IMR-90 (cell line): ENCODE measurements at regions not wholly inside any gene's neighbourhood (a gene's known extent, or its start where the extent isn't known, plus 50 kb on each side); places are given as distances from the start of the nearest gene placed in this dataset.

ENCODE experiments used
- ATAC-seq: fragments of 200-7000 bp; cut with Tn5 transposase; 2 replicates; pipeline ENCODE4 v1.9.1; 2020; ENCODE audit warnings: low read depth, mild to moderate bottlenecking, moderate library complexity
- BruUV-seq: library from RNA; stranded (reverse); fragments of 400-500 nt; replicated peaks from 2 replicates; lab custom pipeline; 2021; lab: Mats Ljungman, UMichigan
- CTCF ChIA-PET: fragments of 300-600 bp; formaldehyde crosslinking; extraction: SDS; loops from one replicate; lab custom pipeline; 2021; ENCODE audit warnings: antibody characterized with exemption; lab: Yijun Ruan, JAX
- POLR2A ChIA-PET: fragments of 300-600 bp; sonication (Branson Sonifier 250); formaldehyde crosslinking; loops from one replicate; lab custom pipeline; 2022; ENCODE audit warnings: antibody characterized with exemption; ENCODE audit not compliant: unreplicated experiment; lab: Charles Lee
- DNase-seq: peaks from one replicate; pipeline ENCODE4 v3.0.0; 2013
- H2AFZ ChIP-seq: replicated peaks from 2 replicates; pipeline ENCODE3; 2013; ENCODE audit warnings: low read length, mild to moderate bottlenecking; ENCODE audit not compliant: poor library complexity
- H2AK5ac ChIP-seq: 2 replicates; pipeline ENCODE4 v1.6.1; 2013; ENCODE audit warnings: low read depth, low read length, inconsistent platforms
- H2AK9ac ChIP-seq: replicated peaks from 2 replicates; pipeline ENCODE3; 2013; ENCODE audit warnings: mild to moderate bottlenecking, low read depth, low read length, moderate library complexity; ENCODE audit not compliant: poor library complexity
- H2BK120ac ChIP-seq: 2 replicates; pipeline ENCODE4 v1.6.1; 2013; ENCODE audit warnings: low read depth, low read length, inconsistent platforms
- H2BK15ac ChIP-seq: 3 replicates; pipeline ENCODE4 v1.6.1; 2013; ENCODE audit warnings: low read depth, low read length, inconsistent platforms
- H2BK20ac ChIP-seq: 2 replicates; pipeline ENCODE4 v1.6.1; 2013; ENCODE audit warnings: low read depth, mild to moderate bottlenecking, inconsistent platforms, low read length, moderate library complexity
- H2BK5ac ChIP-seq: 2 replicates; pipeline ENCODE4 v1.6.1; 2013; ENCODE audit warnings: mild to moderate bottlenecking, low read depth, low read length, inconsistent platforms; ENCODE audit not compliant: poor library complexity, severe bottlenecking
- H3K14ac ChIP-seq: replicated peaks from 2 replicates; pipeline ENCODE4 v1.6.1; 2013; ENCODE audit warnings: low read depth, low read length, inconsistent platforms
- H3K18ac ChIP-seq: 2 replicates; pipeline ENCODE4 v1.6.1; 2013; ENCODE audit warnings: low read depth, low read length, control low read depth
- H3K23ac ChIP-seq: 2 replicates; pipeline ENCODE4 v1.6.1; 2013; ENCODE audit warnings: low read depth, low read length, inconsistent platforms
- H3K27ac ChIP-seq: 2 replicates; pipeline ENCODE4 v1.5.1; 2013; ENCODE audit warnings: mild to moderate bottlenecking, control low read depth, low read length; ENCODE audit not compliant: insufficient read depth
- H3K27me3 ChIP-seq: 2 replicates; pipeline ENCODE4 v1.6.1; 2013; ENCODE audit warnings: low read length; ENCODE audit not compliant: control insufficient read depth, insufficient read depth
- H3K36me3 ChIP-seq: 2 replicates; pipeline ENCODE4 v1.6.1; 2013; ENCODE audit warnings: low read length, mixed read lengths; ENCODE audit not compliant: control insufficient read depth, insufficient read depth
- H3K4ac ChIP-seq: 2 replicates; pipeline ENCODE4 v1.6.1; 2013; ENCODE audit warnings: low read depth, low read length, inconsistent platforms
- H3K4me1 ChIP-seq: 2 replicates; pipeline ENCODE4 v1.6.1; 2013; ENCODE audit warnings: low read length, mixed read lengths; ENCODE audit not compliant: control insufficient read depth, insufficient read depth
- H3K4me2 ChIP-seq: 2 replicates; pipeline ENCODE4 v1.6.1; 2013; ENCODE audit warnings: low read depth, mild to moderate bottlenecking, control low read depth, low read length, moderate library complexity
- H3K4me3 ChIP-seq: 2 replicates; pipeline ENCODE4 v1.5.1; 2013; ENCODE audit warnings: low read depth, mild to moderate bottlenecking, control low read depth, low read length, moderate library complexity; ENCODE audit not compliant: insufficient read depth
- H3K56ac ChIP-seq: 2 replicates; pipeline ENCODE4 v1.6.1; 2013; ENCODE audit warnings: low read length, inconsistent platforms; ENCODE audit not compliant: insufficient read depth; ENCODE audit errors: extremely low read depth
- H3K79me1 ChIP-seq, 2 experiments: 2 replicates each; pipeline ENCODE4 v1.6.1; 2013; ENCODE audit warnings: low read length in 2 of 2, inconsistent platforms in 1 of 2, low read depth in 1 of 2
- H3K9ac ChIP-seq: 2 replicates; pipeline ENCODE4 v1.6.1; 2013; ENCODE audit warnings: low read depth, low read length, control low read depth
- H3K9me1 ChIP-seq: 2 replicates; pipeline ENCODE4 v1.6.1; 2013; ENCODE audit warnings: low read length, inconsistent platforms; ENCODE audit not compliant: insufficient read depth
- H3K9me3 ChIP-seq: 2 replicates; pipeline ENCODE4 v1.6.1; 2013; ENCODE audit warnings: low read length; ENCODE audit not compliant: control insufficient read depth, insufficient read depth
- H4K20me1 ChIP-seq: 2 replicates; pipeline ENCODE4 v1.6.1; 2013; ENCODE audit warnings: low read length, inconsistent platforms; ENCODE audit not compliant: insufficient read depth
- H4K5ac ChIP-seq: 2 replicates; pipeline ENCODE4 v1.6.1; 2013; ENCODE audit warnings: mild to moderate bottlenecking, low read depth, low read length, control low read depth
- H4K8ac ChIP-seq, 2 experiments: 2 replicates each; pipeline ENCODE4 v1.6.1; 2013; ENCODE audit warnings: low read depth in 2 of 2, low read length in 2 of 2, control low read depth in 1 of 2, inconsistent platforms in 1 of 2
- H4K91ac ChIP-seq: 2 replicates; pipeline ENCODE4 v1.6.1; 2013; ENCODE audit warnings: low read depth, low read length, inconsistent platforms; ENCODE audit not compliant: insufficient read depth
- FOS ChIP-seq: fragments of 150-350 bp; IDR thresholded peaks from 2 replicates; pipeline ENCODE4 v1.6.1; 2016; ENCODE audit warnings: low read depth, low read length
- NFE2L2 ChIP-seq: fragments of 150-350 bp; IDR thresholded peaks from 2 replicates; pipeline ENCODE4 v1.6.1; 2016; ENCODE audit warnings: low read depth, mild to moderate bottlenecking, low read length
- RFX5 ChIP-seq: IDR thresholded peaks from 2 replicates; pipeline ENCODE4 v1.8.0; 2012; ENCODE audit warnings: low read depth, mild to moderate bottlenecking, low read length, moderate library complexity
- WGBS, 2 experiments: methylation state at CpG; one replicate each; pipeline versions ENCODE4 v1.1.5 to v1.1.7; 2013; ENCODE audit warnings: missing lambda C conversion rate in 2 of 2; ENCODE audit not compliant: insufficient read length in 1 of 2; ENCODE audit errors: extremely low coverage in 2 of 2; 5-methylcytosine and 5-hydroxymethylcytosine counted together
- dilution Hi-C: fragments of 300-500 bp; cut with HindIII; formaldehyde crosslinking; loops from one replicate; pipeline ENCODE4 v1.14.3; 2018; ENCODE audit warnings: low sequenced_read_pairs; ENCODE audit not compliant: unreplicated experiment
- in situ Hi-C: fragments of 300-500 bp; cut with MboI; formaldehyde crosslinking; loops from 3 replicates; pipeline ENCODE4 v1.14.3; 2019; ENCODE audit warnings: low sequenced_read_pairs, inconsistent platforms, mixed read lengths
- intact Hi-C: fragments of 100-400 bp; cut with micrococcal nuclease; formaldehyde crosslinking; loops from 2 replicates; pipeline ENCODE4 v1.10.0; 2022

DNA sequence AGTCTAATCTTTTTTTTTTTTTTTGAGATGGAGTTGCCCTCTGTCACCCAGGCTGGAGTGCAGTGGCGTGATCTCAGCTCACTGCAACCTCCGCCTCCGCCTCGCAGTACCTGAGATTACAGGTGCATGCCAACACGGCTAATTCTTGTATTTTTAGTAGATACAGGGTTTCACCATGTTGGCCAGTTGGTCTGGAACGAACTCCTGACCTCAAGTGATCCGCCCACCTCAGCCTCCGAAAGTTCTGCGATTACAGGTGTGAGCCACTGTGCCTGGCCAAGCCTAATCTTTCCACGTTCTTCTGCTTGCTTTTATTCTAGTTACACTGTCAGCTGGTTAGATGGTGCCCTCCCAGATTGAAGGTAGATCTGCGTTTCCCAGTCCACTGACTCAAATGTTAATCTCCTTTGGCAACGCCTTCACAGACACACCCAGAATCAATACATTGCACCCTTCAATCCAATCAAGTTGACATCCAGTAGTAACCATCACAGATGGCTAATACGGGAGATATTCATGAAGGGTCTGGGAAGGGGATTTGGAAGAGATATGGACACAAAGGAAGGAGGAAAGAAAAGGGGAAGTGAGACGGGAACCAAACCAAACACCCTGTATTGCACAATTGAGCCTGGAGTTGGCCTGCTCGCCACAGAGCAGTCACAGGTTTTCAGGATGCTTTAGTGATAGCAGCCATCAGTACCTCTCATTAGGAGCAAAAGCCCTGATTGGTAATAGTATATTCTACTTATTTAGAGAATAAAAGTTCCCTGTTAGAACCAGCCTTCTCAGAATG is 229.8 kb downstream of the PIK3C3 start:
- no peak for ATAC-seq
- 40% methylated on average over 1 of the region's 15 CpGs; no CpG with 5 or more reads in 1 of the 2 experiments for WGBS, 2 experiments

More for the DNA sequence above, 229.8 kb downstream of the PIK3C3 start:
- Histone ChIP-seq H3K56ac (no peak overlapping the region), H3K4me1 (peaks cover 2% of the 10 kb centered on the region; the same call in 1 of the 2 replicates), H3K9me3 (no peaks in the 10 kb centered on the region; the same call in 1 of the 2 replicates), H3K9me1 (0 out of 2 replicates have a peak, but pooled peaks cover 3% of the 10 kb centered on the region), H4K5ac (no peak overlapping the region), H2AK9ac (no peak overlapping the region), H3K4ac (no peak overlapping the region), H4K8ac (no peak overlapping the region), H3K27ac (no peak overlapping the region), H2BK15ac (no peak overlapping the region), H2AFZ (no peak overlapping the region), H3K14ac (no peak overlapping the region), H3K23ac (no peak overlapping the region), H3K79me1 (no peaks in the 10 kb centered on the region), H4K91ac (no peak overlapping the region), H3K18ac (no peak overlapping the region), H2AK5ac (no peak overlapping the region), H3K27me3 (no peaks in the 10 kb centered on the region; the same call in 1 of the 2 replicates), H3K4me3 (no peak overlapping the region), H2BK20ac (no peak overlapping the region), H4K20me1 (no peaks in the 10 kb centered on the region), H2BK120ac (no peak overlapping the region), H3K36me3 (no peaks in the 10 kb centered on the region), H3K9ac (no peak overlapping the region), H2BK5ac (no peak overlapping the region), H3K4me2 (no peak overlapping the region)
- no peak for DNase-seq
- dilution Hi-C loops (no loop called here), intact Hi-C loops (no loop called here), in situ Hi-C loops (no loop called here)
- CTCF ChIA-PET: interaction anchor here (0.6 kb wide), 1 partner anchor 436 kb away, joined by 4 read pairs; no protein-coding TSS in a partner anchor
- POLR2A ChIA-PET: no interaction called here
- no peak for TF ChIP-seq RFX5
- TF ChIP-seq FOS: no peak
- no peak for TF ChIP-seq NFE2L2
- BruUV-seq: no TSS peak
